K562 (cell line): ENCODE measurements at regions not wholly inside any gene's neighbourhood (a gene's known extent, or its start where the extent isn't known, plus 50 kb on each side); places are given as distances from the start of the nearest gene placed in this dataset.

Experiments
- ATAC-seq: fragments of 200-7000 bp; cut with Tn5 transposase; 3 replicates; pipeline ENCODE4 v1.9.1; 2020; ENCODE audit warnings: moderate library complexity
- BruUV-seq: library from RNA; stranded (reverse); fragments of 400-500 nt; replicated peaks from 2 replicates; lab custom pipeline; 2021; lab: Mats Ljungman, UMichigan
- CTCF ChIA-PET: fragments of 300-600 bp; formaldehyde crosslinking; extraction: SDS; loops from one replicate; lab custom pipeline; 2021; ENCODE audit warnings: low intra/inter-chr PET ratio; lab: Yijun Ruan, JAX
- POLR2A ChIA-PET: fragments of 300-600, 350-650 bp; sonication (Branson Sonifier 250); formaldehyde crosslinking; extraction: SDS; loops from one replicate; lab custom pipeline; 2021; ENCODE audit warnings: antibody characterized with exemption, inconsistent platforms; lab: Yijun Ruan, JAX
- DNase-seq, 4 experiments: peaks; one replicate each; pipeline versions ENCODE4 v3.0.0 to v3.0.0-alpha.2; 2011 to 2018; ENCODE audit warnings: low spot score in 3 of 4, mixed read lengths in 3 of 4; ENCODE audit errors: extremely low read depth in 1 of 4
- FAIRE-seq: peaks from 2 replicates; lab custom pipeline; 2011; peaks lifted over from hg19 to GRCh38; lab: Jason Lieb, UNC
- H2AFZ ChIP-seq: 2 replicates; pipeline ENCODE4 v1.6.0; 2011; ENCODE audit warnings: low read depth, low read length, control low read depth, inconsistent platforms
- H3K27ac ChIP-seq: fragments of 200-600 bp; 3 replicates; pipeline ENCODE4 v1.8.0; 2011; ENCODE audit warnings: low read depth, mild to moderate bottlenecking, control low read depth, inconsistent platforms, low read length, moderate library complexity, mixed read lengths; ENCODE audit errors: extremely low read depth
- H3K27me3 ChIP-seq, 2 experiments: fragments of 300-600 bp in 1 of 2; 2 replicates in 1 of 2; 3 replicates in 1 of 2; pipeline versions ENCODE4 v1.6.0 to v1.8.0; 2011; ENCODE audit warnings: inconsistent platforms in 2 of 2, low read length in 2 of 2, mild to moderate bottlenecking in 1 of 2, mixed read lengths in 1 of 2, moderate library complexity in 1 of 2; ENCODE audit not compliant: control insufficient read depth in 2 of 2, insufficient read depth in 2 of 2
- H3K36me3 ChIP-seq: fragments of 300-600 bp; 3 replicates; pipeline ENCODE4 v1.8.0; 2011; ENCODE audit warnings: mild to moderate bottlenecking, low read length, inconsistent platforms; ENCODE audit not compliant: control insufficient read depth, insufficient read depth
- H3K4me1 ChIP-seq, 2 experiments: fragments of 200-600 bp in 1 of 2; replicated peaks in 1 of 2; 2 replicates in 1 of 2; 3 replicates in 1 of 2; pipeline versions ENCODE4 v1.5.1 to v1.8.0; 2011; ENCODE audit warnings: inconsistent platforms in 2 of 2, low read length in 2 of 2, mild to moderate bottlenecking in 1 of 2, mixed read lengths in 1 of 2, moderate library complexity in 1 of 2; ENCODE audit not compliant: control insufficient read depth in 2 of 2, insufficient read depth in 2 of 2
- H3K4me2 ChIP-seq: 2 replicates; pipeline ENCODE4 v1.6.1; 2011; ENCODE audit warnings: low read length, control low read depth, inconsistent platforms, mixed read lengths; ENCODE audit not compliant: insufficient read depth
- H3K4me3 ChIP-seq: fragments of 200-600 bp; sonication (generic), shearing (Covaris generic); 2 replicates; pipeline ENCODE4 v1.5.1; 2016; ENCODE audit warnings: control low read depth, inconsistent platforms
- H3K79me2 ChIP-seq: fragments of 200-600 bp; 3 replicates; pipeline ENCODE4 v1.8.0; 2011; ENCODE audit warnings: low read length, inconsistent platforms; ENCODE audit not compliant: control insufficient read depth, insufficient read depth
- H3K9ac ChIP-seq, 2 experiments: 2 replicates each; pipeline versions ENCODE4 v1.6.0 to v1.6.1; 2011; ENCODE audit warnings: low read depth in 2 of 2, low read length in 2 of 2, control low read depth in 1 of 2, inconsistent platforms in 1 of 2, mild to moderate bottlenecking in 1 of 2, mixed read lengths in 1 of 2; ENCODE audit not compliant: insufficient read depth in 1 of 2
- H3K9me1 ChIP-seq: one replicate; pipeline ENCODE4 v1.6.0; 2011; ENCODE audit warnings: inconsistent platforms, mild to moderate bottlenecking, low read length, moderate library complexity; ENCODE audit not compliant: control insufficient read depth, insufficient read depth
- H3K9me3 ChIP-seq: replicated peaks from 2 replicates; pipeline ENCODE4 v1.5.1; 2011; ENCODE audit warnings: low read depth, low read length, inconsistent platforms; ENCODE audit not compliant: control insufficient read depth, insufficient read depth
- H4K20me1 ChIP-seq: replicated peaks from 2 replicates; pipeline ENCODE4 v1.6.1; 2011; ENCODE audit warnings: low read length, inconsistent platforms, mixed read lengths; ENCODE audit not compliant: control insufficient read depth, insufficient read depth
- CBX5 ChIP-seq: IDR thresholded peaks from 2 replicates; pipeline ENCODE4 v1.6.1; 2014; ENCODE audit warnings: low read depth, borderline replicate concordance
- E4F1 ChIP-seq: fragments of 250-450 bp; sonication (Bioruptor Pico); IDR thresholded peaks from 2 replicates; pipeline ENCODE4 v1.5.0; 2021; ENCODE audit warnings: mild to moderate bottlenecking, borderline replicate concordance
- FOXA3 ChIP-seq, 2 experiments: fragments of 450-650 bp in 1 of 2; sonication (generic) in 1 of 2; formaldehyde crosslinking; IDR thresholded peaks in 1 of 2; conservative IDR thresholded peaks in 1 of 2; 2 replicates each; pipeline versions ENCODE4 v1.4.0 to v1.8.0; 2020 to 2022; ENCODE audit warnings: mild to moderate bottlenecking in 2 of 2, missing genetic modification reagents in 1 of 2
- PTTG1 ChIP-seq: fragments of 450-650 bp; IDR thresholded peaks from 2 replicates; pipeline ENCODE4 v1.6.1; 2016; ENCODE audit warnings: low read depth, mild to moderate bottlenecking, missing genetic modification characterization, missing compliant biosample characterization
- SMAD4 ChIP-seq: fragments of 250-450 bp; sonication (Bioruptor Pico); conservative IDR thresholded peaks from 2 replicates; pipeline ENCODE4 v1.8.0; 2021; ENCODE audit warnings: inconsistent platforms, mild to moderate bottlenecking, moderate library complexity
- TAF9B ChIP-seq: fragments of 450-650 bp; IDR thresholded peaks from 2 replicates; pipeline ENCODE4 v1.6.1; 2018; ENCODE audit warnings: mild to moderate bottlenecking; ENCODE audit not compliant: partially characterized antibody
- TEAD4 ChIP-seq, 2 experiments: sonication (generic) in 1 of 2; formaldehyde crosslinking in 1 of 2; IDR thresholded peaks; 2 replicates each; pipeline versions ENCODE4 v1.6.1 to v1.8.0; 2012 to 2022; ENCODE audit warnings: borderline replicate concordance in 1 of 2, inconsistent platforms in 1 of 2, low read length in 1 of 2, mild to moderate bottlenecking in 1 of 2, missing genetic modification reagents in 1 of 2
- TFE3 ChIP-seq: fragments of 450-650 bp; formaldehyde crosslinking; IDR thresholded peaks from 2 replicates; pipeline ENCODE4 v1.4.0; 2020; ENCODE audit warnings: mild to moderate bottlenecking, mixed read lengths
- ZBTB33 ChIP-seq: sonication (generic); formaldehyde crosslinking; IDR thresholded peaks from 2 replicates; pipeline ENCODE4 v1.8.1; 2023; ENCODE audit warnings: mild to moderate bottlenecking, missing genetic modification reagents
- ZBTB49 ChIP-seq: sonication (generic); formaldehyde crosslinking; IDR thresholded peaks from 2 replicates; pipeline ENCODE4 v1.8.0; 2022; ENCODE audit warnings: missing genetic modification reagents, mild to moderate bottlenecking, borderline replicate concordance
- ZFP30 ChIP-seq: fragments of 250-450 bp; sonication (Bioruptor Pico); IDR thresholded peaks from 2 replicates; pipeline ENCODE4 v1.8.0; 2022; ENCODE audit warnings: moderate library complexity, mild to moderate bottlenecking, inconsistent platforms, borderline replicate concordance
- ZNF384 ChIP-seq: IDR thresholded peaks from 2 replicates; pipeline ENCODE4 v1.6.1; 2012; ENCODE audit warnings: low read depth, low read length, improper control_type of control experiment
- ZNF408 ChIP-seq: fragments of 250-450 bp; sonication (Bioruptor Pico); IDR thresholded peaks from 2 replicates; pipeline ENCODE4 v1.4.0; 2020; ENCODE audit warnings: low read depth, mild to moderate bottlenecking, moderate library complexity
- ZNF551 ChIP-seq: fragments of 250-450 bp; sonication (Bioruptor Pico); IDR thresholded peaks from 2 replicates; pipeline ENCODE4 v1.5.0; 2021; ENCODE audit warnings: mild to moderate bottlenecking, moderate library complexity
- WGBS: fragments of 100-300 bp; shearing (Covaris generic); methylation state at CpG from one replicate; pipeline ENCODE4 v1.1.6; 2016; ENCODE audit warnings: low coverage, mixed read lengths; ENCODE audit not compliant: insufficient coverage; ENCODE audit errors: missing lambda C conversion rate; 5-methylcytosine and 5-hydroxymethylcytosine counted together
- in situ Hi-C: fragments of 300-500 bp; cut with MboI; formaldehyde crosslinking; loops from 4 replicates; pipeline ENCODE4 v1.15.0; 2018; ENCODE audit warnings: inconsistent platforms, mixed read lengths
- intact Hi-C: fragments of 100-400 bp; cut with micrococcal nuclease; formaldehyde crosslinking; loops from 2 replicates; pipeline ENCODE4 v1.14.2; 2022

GRCh38 chr13:111599791-111600190 is 279.3 kb downstream of the TEX29 start:
- no peak for ATAC-seq
- Histone ChIP-seq H3K4me3 (no peak overlapping the region), H3K27me3 (peaks cover 0 to 7% of the 10 kb centered on the region in 2 experiments; a peak in 2 of 5 replicates), H3K4me2 (no peak overlapping the region), H3K4me1 (no peaks in the 10 kb centered on the region), H3K27ac (no peak overlapping the region), H2AFZ (no peak overlapping the region), H3K9me3 (no peaks in the 10 kb centered on the region), H3K9me1 (no peaks in the 10 kb centered on the region), H3K36me3 (no peaks in the 10 kb centered on the region), H3K9ac (no peak overlapping the region), H4K20me1 (no peaks in the 10 kb centered on the region; the same call in 1 of the 2 replicates), H3K79me2 (no peaks in the 10 kb centered on the region)
- ChIA-PET POLR2A (no interaction called here), CTCF (no interaction called here)
- 0% methylated on average over 8 of the region's 9 CpGs for WGBS
- DNase-seq, result no peak
- intact Hi-C loops (no loop called here), in situ Hi-C loops (no loop called here)
- FAIRE-seq, result no peak
- no TSS peak for BruUV-seq
- TF ChIP-seq ZBTB49 (CRISPR knock-in tag) (no peak), TAF9B (no peak), CBX5 (no peak), PTTG1 (no peak), E4F1 (CRISPR knock-in tag) (no peak), ZNF384 (no peak), FOXA3 (CRISPR knock-in tag; conservative IDR thresholded peaks at IDR 0.05 in 1 of 2, IDR thresholded peaks at IDR 0.05 in 1 of 2) (no peak), ZNF551 (CRISPR knock-in tag) (no peak), ZNF408 (no peak), TFE3 (CRISPR knock-in tag) (no peak), TEAD4 (IDR thresholded peaks at IDR 0.05; ENCODE audit: low read length) (no peak), TEAD4 (CRISPR knock-in tag; IDR thresholded peaks at IDR 0.05; ENCODE audit: borderline replicate concordance) (no peak), ZBTB33 (no peak), SMAD4 (no peak), ZFP30 (no peak)
